ENCODE measurements at regions not wholly inside any gene's neighbourhood (a gene's known extent, or its start where the extent isn't known, plus 50 kb on each side); places are given as distances from the start of the nearest gene placed in this dataset.

DNA sequence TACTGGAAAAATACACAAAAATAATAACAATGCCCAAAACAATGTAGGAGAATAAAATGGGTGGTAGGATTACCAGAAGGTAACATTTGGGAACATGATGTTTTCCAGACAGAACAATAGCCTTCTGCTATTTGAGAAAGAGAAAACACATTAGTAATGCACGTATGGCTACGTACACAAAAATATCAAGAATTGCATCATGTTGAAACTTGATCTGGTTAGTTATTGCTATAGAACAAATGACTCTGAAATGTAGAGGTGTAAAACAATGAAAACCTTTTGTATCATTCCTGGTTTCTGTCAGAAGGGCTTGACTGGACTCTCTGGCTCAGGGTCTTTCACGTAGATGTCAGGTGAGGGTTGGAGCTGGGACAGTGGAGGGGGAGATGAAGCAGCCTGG, 1040.0 kb downstream of the FAT4 start:
- TF ChIP-seq POLR2AphosphoS5 (IDR thresholded peaks at IDR 0.05) = no peak
- TF ChIP-seq, protein P1, sequence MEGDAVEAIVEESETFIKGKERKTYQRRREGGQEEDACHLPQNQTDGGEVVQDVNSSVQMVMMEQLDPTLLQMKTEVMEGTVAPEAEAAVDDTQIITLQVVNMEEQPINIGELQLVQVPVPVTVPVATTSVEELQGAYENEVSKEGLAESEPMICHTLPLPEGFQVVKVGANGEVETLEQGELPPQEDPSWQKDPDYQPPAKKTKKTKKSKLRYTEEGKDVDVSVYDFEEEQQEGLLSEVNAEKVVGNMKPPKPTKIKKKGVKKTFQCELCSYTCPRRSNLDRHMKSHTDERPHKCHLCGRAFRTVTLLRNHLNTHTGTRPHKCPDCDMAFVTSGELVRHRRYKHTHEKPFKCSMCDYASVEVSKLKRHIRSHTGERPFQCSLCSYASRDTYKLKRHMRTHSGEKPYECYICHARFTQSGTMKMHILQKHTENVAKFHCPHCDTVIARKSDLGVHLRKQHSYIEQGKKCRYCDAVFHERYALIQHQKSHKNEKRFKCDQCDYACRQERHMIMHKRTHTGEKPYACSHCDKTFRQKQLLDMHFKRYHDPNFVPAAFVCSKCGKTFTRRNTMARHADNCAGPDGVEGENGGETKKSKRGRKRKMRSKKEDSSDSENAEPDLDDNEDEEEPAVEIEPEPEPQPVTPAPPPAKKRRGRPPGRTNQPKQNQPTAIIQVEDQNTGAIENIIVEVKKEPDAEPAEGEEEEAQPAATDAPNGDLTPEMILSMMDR (IDR thresholded peaks at IDR 0.05 in 8 of 11, conservative IDR thresholded peaks at IDR 0.05 in 3 of 11) = no peak

All from spleen (tissue), 7 donors.